ENCODE measurements at regions not wholly inside any gene's neighbourhood (a gene's known extent, or its start where the extent isn't known, plus 50 kb on each side); places are given as distances from the start of the nearest gene placed in this dataset.

- TF ChIP-seq, protein P1, sequence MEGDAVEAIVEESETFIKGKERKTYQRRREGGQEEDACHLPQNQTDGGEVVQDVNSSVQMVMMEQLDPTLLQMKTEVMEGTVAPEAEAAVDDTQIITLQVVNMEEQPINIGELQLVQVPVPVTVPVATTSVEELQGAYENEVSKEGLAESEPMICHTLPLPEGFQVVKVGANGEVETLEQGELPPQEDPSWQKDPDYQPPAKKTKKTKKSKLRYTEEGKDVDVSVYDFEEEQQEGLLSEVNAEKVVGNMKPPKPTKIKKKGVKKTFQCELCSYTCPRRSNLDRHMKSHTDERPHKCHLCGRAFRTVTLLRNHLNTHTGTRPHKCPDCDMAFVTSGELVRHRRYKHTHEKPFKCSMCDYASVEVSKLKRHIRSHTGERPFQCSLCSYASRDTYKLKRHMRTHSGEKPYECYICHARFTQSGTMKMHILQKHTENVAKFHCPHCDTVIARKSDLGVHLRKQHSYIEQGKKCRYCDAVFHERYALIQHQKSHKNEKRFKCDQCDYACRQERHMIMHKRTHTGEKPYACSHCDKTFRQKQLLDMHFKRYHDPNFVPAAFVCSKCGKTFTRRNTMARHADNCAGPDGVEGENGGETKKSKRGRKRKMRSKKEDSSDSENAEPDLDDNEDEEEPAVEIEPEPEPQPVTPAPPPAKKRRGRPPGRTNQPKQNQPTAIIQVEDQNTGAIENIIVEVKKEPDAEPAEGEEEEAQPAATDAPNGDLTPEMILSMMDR (IDR thresholded peaks at IDR 0.05; ENCODE audit: insufficient read depth, low read length): no peak
- DNase-seq (ENCODE audit: low read depth): peak; percentile 31
- H3K4me3 ChIP-seq (ENCODE audit: low read depth, low read length): no peak overlapping the region
Measured at GRCh38 chr6:141484711-141485110, 648.0 kb upstream of the GJE1 start.

DNA sequence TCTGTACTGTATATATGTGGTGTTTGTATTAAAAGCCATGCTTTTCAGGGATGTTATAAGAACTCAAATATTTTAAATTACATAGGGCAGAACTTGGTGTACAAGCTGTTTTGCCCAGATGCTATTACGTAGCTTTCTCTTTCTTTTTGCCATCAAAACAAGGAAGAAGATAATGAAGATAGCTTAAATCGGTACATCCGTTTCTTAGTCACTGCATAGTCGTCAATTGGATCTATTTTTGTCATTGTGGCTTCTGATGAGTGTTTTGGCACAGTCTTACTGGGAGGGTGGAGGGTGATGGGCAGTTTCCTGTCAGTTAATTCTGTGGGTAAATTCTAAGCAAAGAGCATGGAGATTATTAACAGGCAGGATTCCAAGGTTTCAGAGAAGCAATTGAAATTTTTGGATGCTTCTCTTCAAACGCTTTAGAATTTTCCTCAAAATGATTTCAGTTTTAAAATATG lies 649.1 kb upstream of the GJE1 start:
- TF ChIP-seq, protein P1 (IDR thresholded peaks at IDR 0.05; ENCODE audit: insufficient read depth, low read length): no peak
- peak; percentile 93 for DNase-seq (ENCODE audit: low read depth)

DNA sequence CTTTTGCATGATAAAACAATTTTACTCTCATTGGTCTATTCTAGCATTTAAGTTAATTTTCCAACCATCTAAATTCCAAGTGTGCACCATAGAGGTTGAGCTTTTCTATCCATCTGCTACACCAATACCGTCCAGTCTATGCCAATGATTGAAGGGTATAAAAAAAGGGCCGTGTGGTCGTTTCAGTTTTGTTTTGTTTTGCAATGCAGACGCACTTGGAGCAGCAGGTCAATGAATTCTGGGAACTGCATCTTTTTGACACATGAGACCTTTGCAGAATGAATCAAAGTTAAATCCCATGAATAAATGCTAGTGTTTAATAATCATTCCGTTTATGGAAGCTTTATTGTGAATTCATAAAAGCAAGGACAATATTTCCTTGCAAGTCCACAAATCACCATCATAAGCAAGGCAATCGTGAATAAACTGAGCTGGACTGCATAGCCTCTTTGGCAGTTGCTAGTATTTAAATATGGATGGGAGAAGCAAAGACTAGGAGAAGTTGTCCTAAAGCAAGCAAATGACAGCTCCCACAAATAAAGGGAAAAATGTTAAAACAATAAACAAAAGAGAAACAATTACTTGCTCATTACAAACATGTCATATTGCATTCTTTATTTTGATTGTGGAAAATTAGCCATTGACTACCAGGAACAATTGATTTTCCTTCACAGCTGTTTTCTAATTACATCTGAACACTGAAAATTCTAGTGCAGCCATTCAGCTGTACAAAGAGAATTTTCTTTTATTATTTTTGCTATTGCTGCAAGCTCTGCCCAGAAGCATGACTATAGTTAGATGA lies 649.7 kb upstream of the GJE1 start:
- TF ChIP-seq, protein P1 (IDR thresholded peaks at IDR 0.05; ENCODE audit: insufficient read depth, low read length): no peak
- peak overlapping the region; percentile 53 for H3K4me3 ChIP-seq (ENCODE audit: low read depth, low read length)
- DNase-seq (ENCODE audit: low read depth): no peak

More for the DNA sequence above, 649.1 kb upstream of the GJE1 start:
- peak overlapping the region; percentile 53 for H3K4me3 ChIP-seq (ENCODE audit: low read depth, low read length)

- no peak overlapping the region for H3K4me3 ChIP-seq (ENCODE audit: low read depth, low read length)
- no peak for DNase-seq (ENCODE audit: low read depth)
- TF ChIP-seq, protein P1 (IDR thresholded peaks at IDR 0.05; ENCODE audit: insufficient read depth, low read length): no peak
Measured at GRCh38 chr6:141475259-141475658, 657.5 kb upstream of the GJE1 start.

GRCh38 chr6:141472162-141472928 lies 660.4 kb upstream of the GJE1 start:
- H3K4me3 ChIP-seq (ENCODE audit: low read depth, low read length): no peak overlapping the region
- TF ChIP-seq, protein P1 (IDR thresholded peaks at IDR 0.05; ENCODE audit: insufficient read depth, low read length): no peak
- no peak for DNase-seq (ENCODE audit: low read depth)

- TF ChIP-seq, protein P1 (IDR thresholded peaks at IDR 0.05; ENCODE audit: insufficient read depth, low read length): no peak
- DNase-seq (ENCODE audit: low read depth): no peak
- H3K4me3 ChIP-seq (ENCODE audit: low read depth, low read length): no peak overlapping the region
Measured at GRCh38 chr6:141470810-141471209, 661.9 kb upstream of the GJE1 start.
